ENCODE measurements at regions not wholly inside any gene's neighbourhood (a gene's known extent, or its start where the extent isn't known, plus 50 kb on each side); places are given as distances from the start of the nearest gene placed in this dataset.

DNA sequence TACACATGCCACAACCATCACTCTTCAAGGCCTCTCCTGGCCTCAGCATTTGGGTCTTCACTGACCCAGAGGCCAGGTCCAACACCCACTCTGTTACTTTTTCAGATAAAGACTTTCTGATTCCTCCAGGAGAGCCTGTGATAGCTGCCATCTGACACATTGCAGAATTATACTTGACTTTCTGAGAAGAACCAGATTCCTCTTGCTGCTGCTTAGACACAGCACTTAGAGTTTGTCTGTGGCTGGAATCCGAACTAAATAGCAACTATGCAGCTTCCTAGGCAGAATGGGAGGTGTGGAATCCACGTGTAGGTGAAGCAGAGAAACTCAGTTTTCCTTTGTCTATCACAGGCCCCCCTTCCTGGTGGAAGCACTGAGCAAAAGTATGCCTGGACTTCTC is 344.7 kb upstream of the SLC30A5 start:
- Histone ChIP-seq H3K4me3 (no peak overlapping the region), H3K36me3 (no peaks in the 10 kb centered on the region), H3K4me1 (peaks cover 0 to 3% (median 0%) of the 10 kb centered on the region in 4 donors), H3K9me3 (no peaks in the 10 kb centered on the region), H3K27me3 (no peaks in the 10 kb centered on the region), H3K27ac (no peak overlapping the region)
- intact Hi-C loops (cut with DNase I; ENCODE audit: low total_unique reads): no loop called here
- DNase-seq: no peak
- TF ChIP-seq CTCF (IDR thresholded peaks at IDR 0.05): no peak

DNA sequence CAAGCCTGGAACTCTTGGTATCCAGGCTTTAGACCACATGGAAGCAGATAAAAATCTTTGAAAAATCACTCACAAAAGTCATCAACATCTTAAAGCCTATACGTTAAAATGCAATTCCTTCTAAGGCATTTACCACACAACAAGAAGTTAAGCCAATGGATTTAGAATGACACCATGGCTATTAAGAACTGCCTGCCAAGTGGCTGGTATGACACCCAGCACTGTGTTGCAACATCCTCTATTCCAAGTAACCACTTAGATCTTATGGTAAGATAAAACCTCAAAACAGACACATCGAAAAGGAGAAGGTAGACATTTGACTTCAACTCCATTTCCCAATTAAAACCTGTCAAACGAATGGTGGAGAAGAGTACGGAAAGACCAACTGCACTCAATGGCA is 344.2 kb upstream of the SLC30A5 start:
- Histone ChIP-seq H3K4me1 (peaks cover 0 to 3% (median 0%) of the 10 kb centered on the region in 4 donors), H3K4me3 (no peak overlapping the region), H3K27ac (no peak overlapping the region), H3K9me3 (no peaks in the 10 kb centered on the region), H3K36me3 (no peaks in the 10 kb centered on the region), H3K27me3 (no peaks in the 10 kb centered on the region)
- intact Hi-C loops (cut with DNase I; ENCODE audit: low total_unique reads): no loop called here
- TF ChIP-seq CTCF (IDR thresholded peaks at IDR 0.05): no peak
- DNase-seq: no peak

- Histone ChIP-seq H3K4me3 (no peak overlapping the region), H3K27me3 (no peaks in the 10 kb centered on the region), H3K9me3 (no peaks in the 10 kb centered on the region), H3K4me1 (no peaks in the 10 kb centered on the region), H3K36me3 (no peaks in the 10 kb centered on the region), H3K27ac (no peak overlapping the region)
- intact Hi-C loops (cut with DNase I; ENCODE audit: low total_unique reads): no loop called here
- TF ChIP-seq CTCF (IDR thresholded peaks at IDR 0.05): no peak
- DNase-seq: no peak
Observed at GRCh38 chr5:68751661-68752060, 342.2 kb upstream of the SLC30A5 start.

- intact Hi-C loops (cut with DNase I; ENCODE audit: low total_unique reads): no loop called here
- no peak for DNase-seq
- H3K27me3 ChIP-seq: no peaks in the 10 kb centered on the region
- no peaks in the 10 kb centered on the region for H3K36me3 ChIP-seq
- no peaks in the 10 kb centered on the region for H3K9me3 ChIP-seq
- H3K27ac ChIP-seq: no peak overlapping the region
- H3K4me3 ChIP-seq: no peak overlapping the region
- H3K4me1 ChIP-seq: no peaks in the 10 kb centered on the region
- TF ChIP-seq CTCF (IDR thresholded peaks at IDR 0.05): no peak
Observed at GRCh38 chr5:68754536-68754935, 339.3 kb upstream of the SLC30A5 start.

- Histone ChIP-seq H3K27ac (no peak overlapping the region), H3K36me3 (no peaks in the 10 kb centered on the region), H3K27me3 (no peaks in the 10 kb centered on the region), H3K4me1 (no peaks in the 10 kb centered on the region), H3K9me3 (no peaks in the 10 kb centered on the region), H3K4me3 (no peak overlapping the region)
- TF ChIP-seq CTCF (IDR thresholded peaks at IDR 0.05): no peak
- no peak for DNase-seq
- intact Hi-C loops (cut with DNase I; ENCODE audit: low total_unique reads): no loop called here
Observed at GRCh38 chr5:68755293-68755692, 338.5 kb upstream of the SLC30A5 start.

DNA sequence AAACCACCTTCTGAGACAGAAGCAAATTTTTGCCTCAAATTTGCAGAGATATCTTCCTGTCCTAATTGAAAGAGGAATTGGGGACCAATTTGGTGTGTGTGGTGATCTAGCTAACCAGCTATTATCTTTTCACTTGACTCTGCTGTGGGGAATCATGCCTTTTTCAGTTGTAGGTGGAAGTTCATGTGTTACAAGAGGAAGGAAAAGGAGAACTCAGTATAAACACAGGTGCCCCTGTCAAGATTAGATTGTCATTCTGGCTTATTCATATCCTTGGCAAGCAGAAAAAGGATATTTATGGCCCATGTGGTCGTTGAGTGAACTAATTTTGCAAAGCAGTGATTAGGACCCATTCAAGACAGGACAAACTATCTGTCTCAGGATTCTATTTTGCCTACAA is 336.8 kb upstream of the SLC30A5 start:
- H3K36me3 ChIP-seq: no peaks in the 10 kb centered on the region
- no peak overlapping the region for H3K27ac ChIP-seq
- H3K4me3 ChIP-seq: no peak overlapping the region
- H3K27me3 ChIP-seq: no peaks in the 10 kb centered on the region
- no peak for TF ChIP-seq CTCF (IDR thresholded peaks at IDR 0.05)
- no peak for DNase-seq
- H3K9me3 ChIP-seq: no peaks in the 10 kb centered on the region
- no peaks in the 10 kb centered on the region for H3K4me1 ChIP-seq
- intact Hi-C loops (cut with DNase I; ENCODE audit: low total_unique reads): no loop called here
